Stimulated activated CD8-positive, alpha-beta memory T cell treated with anti-CD3 and anti-CD28 coated beads, Interleukin-7, amount 100 ng/mL, for 24 hours (primary cell): ENCODE measurements at regions not wholly inside any gene's neighbourhood (a gene's known extent, or its start where the extent isn't known, plus 50 kb on each side); places are given as distances from the start of the nearest gene placed in this dataset.

Experiments
- DNase-seq: peaks from one replicate; pipeline ENCODE4 v3.0.0-alpha.2; 2020; ENCODE audit warnings: low read depth

GRCh38 chr12:126862500-126862899 lies 1404.5 kb upstream of the TMEM132C start:
- no peak for DNase-seq

- DNase-seq, result no peak
Measured at GRCh38 chr12:126869644-126870043, 1397.3 kb upstream of the TMEM132C start.

GRCh38 chr12:126873701-126874100 lies 1393.3 kb upstream of the TMEM132C start:
- DNase-seq, result no peak

GRCh38 chr12:126874427-126875026 lies 1392.4 kb upstream of the TMEM132C start:
- DNase-seq, result peak; percentile 37

GRCh38 chr12:126879842-126880241 lies 1387.1 kb upstream of the TMEM132C start:
- no peak for DNase-seq

- DNase-seq, result no peak
Measured at GRCh38 chr12:126883697-126884096, 1383.3 kb upstream of the TMEM132C start.

- DNase-seq, result no peak
Measured at GRCh38 chr12:126889501-126889900, 1377.5 kb upstream of the TMEM132C start.

GRCh38 chr12:126890097-126890496 lies 1376.9 kb upstream of the TMEM132C start:
- no peak for DNase-seq

- DNase-seq, result no peak
Measured at GRCh38 chr12:126891789-126892188, 1375.2 kb upstream of the TMEM132C start.

GRCh38 chr12:126895951-126896913 lies 1370.7 kb upstream of the TMEM132C start:
- no peak for DNase-seq

GRCh38 chr12:126897102-126897501 lies 1369.9 kb upstream of the TMEM132C start:
- DNase-seq, result no peak

GRCh38 chr12:126897778-126898177 lies 1369.2 kb upstream of the TMEM132C start:
- no peak for DNase-seq

- DNase-seq, result no peak
Measured at GRCh38 chr12:126898562-126898961, 1368.4 kb upstream of the TMEM132C start.

- DNase-seq, result no peak
Measured at GRCh38 chr12:126899926-126900792, 1366.8 kb upstream of the TMEM132C start.

- DNase-seq, result no peak
Measured at GRCh38 chr12:126903027-126903876, 1363.7 kb upstream of the TMEM132C start.

- no peak for DNase-seq
Measured at GRCh38 chr12:126905752-126906151, 1361.2 kb upstream of the TMEM132C start.

GRCh38 chr12:126907900-126908764 lies 1358.8 kb upstream of the TMEM132C start:
- DNase-seq, result no peak

GRCh38 chr12:126908765-126909142 lies 1358.2 kb upstream of the TMEM132C start:
- DNase-seq, result no peak

GRCh38 chr12:126910570-126910969 lies 1356.4 kb upstream of the TMEM132C start:
- DNase-seq, result no peak

- DNase-seq, result no peak
Measured at GRCh38 chr12:126912111-126912510, 1354.9 kb upstream of the TMEM132C start.
